ENCODE measurements at regions not wholly inside any gene's neighbourhood (a gene's known extent, or its start where the extent isn't known, plus 50 kb on each side); places are given as distances from the start of the nearest gene placed in this dataset.

DNA sequence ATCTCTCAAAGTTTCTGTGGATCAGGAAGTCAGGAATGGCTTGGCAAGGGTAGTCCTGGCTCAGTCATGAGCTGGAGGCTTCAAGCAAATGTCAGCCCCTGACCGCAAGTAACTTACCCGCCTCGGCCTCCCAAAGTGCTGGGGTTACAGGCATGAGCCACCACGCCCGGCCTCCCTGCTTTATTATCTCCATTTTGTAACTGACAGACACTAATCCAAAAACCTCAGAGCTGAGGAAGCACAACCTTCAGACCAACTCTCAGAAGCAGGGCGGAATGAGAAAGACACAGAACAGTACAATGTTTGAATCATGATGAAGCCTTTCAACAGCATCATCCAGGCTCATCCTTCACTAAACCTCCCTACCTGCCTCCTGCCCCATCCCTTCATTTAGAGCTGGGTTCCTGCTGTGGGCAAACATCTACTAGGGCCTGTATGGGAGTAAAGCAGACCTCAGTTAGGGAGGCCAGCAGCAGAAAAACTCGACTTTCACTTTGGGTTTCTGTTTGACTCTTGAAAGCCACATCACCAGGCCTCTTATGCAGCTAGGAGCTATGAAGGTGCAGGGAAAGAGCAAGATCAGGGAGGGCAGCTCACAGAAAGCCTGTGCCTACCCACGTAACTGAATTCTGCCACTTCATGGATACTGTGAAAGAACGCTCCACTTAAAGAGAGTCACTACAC lies 84.4 kb upstream of the RAB4A start:
- H3K4me3 ChIP-seq (replicated peaks in 1 of 3): no peak overlapping the region
- intact Hi-C loops (cut with DNase I): no loop called here
- TF ChIP-seq, protein P1, sequence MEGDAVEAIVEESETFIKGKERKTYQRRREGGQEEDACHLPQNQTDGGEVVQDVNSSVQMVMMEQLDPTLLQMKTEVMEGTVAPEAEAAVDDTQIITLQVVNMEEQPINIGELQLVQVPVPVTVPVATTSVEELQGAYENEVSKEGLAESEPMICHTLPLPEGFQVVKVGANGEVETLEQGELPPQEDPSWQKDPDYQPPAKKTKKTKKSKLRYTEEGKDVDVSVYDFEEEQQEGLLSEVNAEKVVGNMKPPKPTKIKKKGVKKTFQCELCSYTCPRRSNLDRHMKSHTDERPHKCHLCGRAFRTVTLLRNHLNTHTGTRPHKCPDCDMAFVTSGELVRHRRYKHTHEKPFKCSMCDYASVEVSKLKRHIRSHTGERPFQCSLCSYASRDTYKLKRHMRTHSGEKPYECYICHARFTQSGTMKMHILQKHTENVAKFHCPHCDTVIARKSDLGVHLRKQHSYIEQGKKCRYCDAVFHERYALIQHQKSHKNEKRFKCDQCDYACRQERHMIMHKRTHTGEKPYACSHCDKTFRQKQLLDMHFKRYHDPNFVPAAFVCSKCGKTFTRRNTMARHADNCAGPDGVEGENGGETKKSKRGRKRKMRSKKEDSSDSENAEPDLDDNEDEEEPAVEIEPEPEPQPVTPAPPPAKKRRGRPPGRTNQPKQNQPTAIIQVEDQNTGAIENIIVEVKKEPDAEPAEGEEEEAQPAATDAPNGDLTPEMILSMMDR (IDR thresholded peaks at IDR 0.05): no peak
- TF ChIP-seq POLR2A (IDR thresholded peaks at IDR 0.05): no peak
- H3K27me3 ChIP-seq: no peaks in the 10 kb centered on the region
- no peak overlapping the region for H3K27ac ChIP-seq
- WGBS, 2 donors: 87 to 90% methylated on average over 9 of the region's 9 CpGs
- H3K36me3 ChIP-seq: no peaks in the 10 kb centered on the region
- no peak for DNase-seq
- H3K9me3 ChIP-seq: no peaks in the 10 kb centered on the region
- peaks cover 23 to 31% of the 10 kb centered on the region in 2 donors for H3K4me1 ChIP-seq

DNA sequence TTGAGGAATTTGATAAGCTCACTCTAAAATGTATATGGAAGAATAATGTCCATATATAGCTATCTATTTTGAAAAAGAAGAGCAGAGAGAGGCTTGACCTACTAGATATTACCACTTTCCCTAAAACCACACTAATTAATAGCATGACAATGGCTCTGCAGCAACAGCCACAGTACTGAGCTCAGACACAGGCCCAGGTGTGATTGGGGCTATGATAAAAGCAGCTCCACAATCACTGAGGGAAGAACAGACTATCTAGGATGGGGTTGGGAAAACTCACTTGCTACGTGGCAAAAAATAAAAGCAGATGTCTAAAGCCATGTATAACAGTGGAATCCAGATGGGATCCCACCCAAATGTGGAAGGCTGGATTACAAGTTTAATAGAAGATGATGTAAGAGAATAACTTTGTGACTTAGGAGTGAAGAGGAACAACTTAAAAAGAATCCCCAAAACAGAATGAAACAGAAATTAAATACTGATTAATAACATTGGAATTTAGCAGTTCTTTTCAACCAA lies 80.8 kb upstream of the RAB4A start:
- Histone ChIP-seq H3K4me1 (no peaks in the 10 kb centered on the region), H3K27ac (no peak overlapping the region), H3K4me3 (replicated peaks in 1 of 3) (no peak overlapping the region), H3K36me3 (no peaks in the 10 kb centered on the region), H3K9me3 (no peaks in the 10 kb centered on the region), H3K27me3 (no peaks in the 10 kb centered on the region)
- TF ChIP-seq POLR2A (IDR thresholded peaks at IDR 0.05): no peak
- TF ChIP-seq, protein P1 (IDR thresholded peaks at IDR 0.05): no peak
- intact Hi-C loops (cut with DNase I): no loop called here
- DNase-seq: no peak
- 85 to 86% methylated on average over 1 of the region's 1 CpG for WGBS, 2 donors

DNA sequence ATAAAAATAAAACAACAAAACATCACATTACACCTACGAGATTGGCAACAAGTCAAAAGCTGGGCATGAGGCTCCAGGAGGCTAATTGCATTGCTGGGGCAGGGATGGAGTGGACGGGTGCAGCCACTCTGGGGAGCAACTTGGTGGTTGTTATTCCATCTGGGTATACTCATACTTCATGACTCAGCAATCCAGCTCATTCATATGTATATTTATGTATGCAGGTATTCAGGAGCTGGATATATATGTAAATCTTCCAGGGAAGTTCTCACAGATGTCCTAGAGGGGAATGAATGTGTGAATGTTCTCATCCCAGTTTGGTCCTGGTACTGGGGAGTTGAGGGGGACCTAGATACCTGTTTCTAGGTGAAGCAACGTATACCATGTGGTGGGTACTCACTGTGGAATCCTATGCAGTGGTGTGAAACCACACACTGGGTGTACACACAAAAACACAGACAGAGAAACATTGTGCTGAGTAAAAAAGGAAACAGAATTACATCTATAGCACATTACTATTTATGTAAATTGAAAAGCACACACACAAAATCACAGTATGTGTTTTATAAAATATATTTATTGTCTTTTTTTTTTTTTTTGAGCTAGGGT lies 79.7 kb upstream of the RAB4A start:
- intact Hi-C loops (cut with DNase I): no loop called here
- Histone ChIP-seq H3K4me3 (replicated peaks in 1 of 3) (no peak overlapping the region), H3K27me3 (no peaks in the 10 kb centered on the region), H3K36me3 (no peaks in the 10 kb centered on the region), H3K9me3 (no peaks in the 10 kb centered on the region), H3K4me1 (no peaks in the 10 kb centered on the region), H3K27ac (no peak overlapping the region)
- TF ChIP-seq, protein P1 (IDR thresholded peaks at IDR 0.05): no peak
- TF ChIP-seq POLR2A (IDR thresholded peaks at IDR 0.05): no peak
- WGBS, 2 donors: 53 to 74% methylated on average over 3 of the region's 3 CpGs
- DNase-seq: no peak

DNA sequence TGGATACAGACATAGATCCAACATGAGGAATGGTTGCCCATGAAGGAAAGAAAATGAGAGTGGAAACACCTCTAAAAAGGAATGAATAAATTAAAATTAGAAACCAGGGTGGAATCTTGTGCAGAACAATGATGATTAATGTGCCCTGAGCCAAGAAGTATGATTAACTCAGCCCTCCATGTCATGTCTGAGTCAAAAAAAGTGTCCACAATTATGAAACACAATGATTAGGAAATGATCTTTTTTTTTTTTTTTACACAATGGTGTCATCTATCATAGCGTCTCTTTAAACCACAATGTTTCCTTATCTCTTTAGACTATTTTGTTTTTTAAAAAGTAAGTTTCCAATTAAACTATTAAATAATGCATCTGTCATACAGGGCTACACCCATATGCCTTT lies 78.9 kb upstream of the RAB4A start:
- WGBS, 2 donors: 65 to 72% methylated on average over 1 of the region's 1 CpG
- TF ChIP-seq, protein P1 (IDR thresholded peaks at IDR 0.05): no peak
- TF ChIP-seq POLR2A (IDR thresholded peaks at IDR 0.05): no peak
- intact Hi-C loops (cut with DNase I): no loop called here
- no peaks in the 10 kb centered on the region for H3K27me3 ChIP-seq
- no peak overlapping the region for H3K4me3 ChIP-seq (replicated peaks in 1 of 3)
- no peak overlapping the region for H3K27ac ChIP-seq
- no peak for DNase-seq
- no peaks in the 10 kb centered on the region for H3K4me1 ChIP-seq
- no peaks in the 10 kb centered on the region for H3K36me3 ChIP-seq
- H3K9me3 ChIP-seq: no peaks in the 10 kb centered on the region

DNA sequence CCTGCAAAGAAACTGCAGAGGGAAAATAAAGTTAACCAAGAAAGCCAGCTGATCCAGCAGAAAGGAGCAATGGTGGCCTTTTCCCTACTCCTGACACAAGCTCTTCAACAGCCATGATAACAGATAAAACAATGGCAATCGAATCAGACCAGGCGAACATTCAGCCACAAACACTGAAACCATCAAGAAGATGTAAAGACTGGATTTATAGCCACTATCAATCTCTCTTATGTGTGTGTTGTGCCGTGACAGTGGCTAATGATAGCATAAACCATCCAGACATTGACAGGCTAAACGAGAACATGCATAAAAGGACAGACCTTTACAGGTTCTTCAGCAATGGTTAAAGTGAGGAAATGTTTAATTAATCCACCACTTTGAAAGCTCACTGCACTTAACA lies 78.1 kb upstream of the RAB4A start:
- intact Hi-C loops (cut with DNase I): no loop called here
- no peaks in the 10 kb centered on the region for H3K4me1 ChIP-seq
- no peaks in the 10 kb centered on the region for H3K9me3 ChIP-seq
- 92% methylated on average over 4 of the region's 4 CpGs for WGBS, 2 donors
- H3K4me3 ChIP-seq (replicated peaks in 1 of 3): no peak overlapping the region
- no peaks in the 10 kb centered on the region for H3K36me3 ChIP-seq
- DNase-seq: no peak
- no peaks in the 10 kb centered on the region for H3K27me3 ChIP-seq
- TF ChIP-seq, protein P1 (IDR thresholded peaks at IDR 0.05): no peak
- TF ChIP-seq POLR2A (IDR thresholded peaks at IDR 0.05): no peak
- H3K27ac ChIP-seq: no peak overlapping the region
